ENCODE measurements at regions not wholly inside any gene's neighbourhood (a gene's known extent, or its start where the extent isn't known, plus 50 kb on each side); places are given as distances from the start of the nearest gene placed in this dataset.

DNA sequence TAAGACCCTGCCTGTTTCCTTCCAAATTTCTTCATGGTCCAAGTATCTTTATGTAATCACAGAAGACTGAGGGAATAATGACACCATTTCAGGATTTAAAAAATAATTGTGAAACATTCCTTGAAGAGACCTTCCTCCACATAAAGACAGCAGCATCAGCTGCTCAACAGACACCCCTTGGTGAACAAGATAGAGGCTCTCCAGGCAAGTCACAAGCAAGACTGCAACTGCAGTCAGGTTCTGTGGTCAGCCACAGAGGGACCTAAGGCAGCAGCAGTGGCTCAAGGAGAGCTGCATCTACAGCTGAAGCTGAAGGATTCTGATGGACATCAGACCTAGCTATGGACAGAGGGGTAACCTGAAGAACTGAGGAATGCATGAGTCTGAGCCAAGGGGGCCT is 97.2 kb upstream of the C3orf80 start:
- FAIRE-seq (no peak), DNase-seq (ENCODE audit: insufficient read length, low spot score) (no peak)
- TF ChIP-seq CTCF (IDR thresholded peaks at IDR 0.05; ENCODE audit: insufficient read depth, missing control alignments), result no peak

- no peak for DNase-seq (ENCODE audit: insufficient read length, low spot score)
- no peak for TF ChIP-seq CTCF (IDR thresholded peaks at IDR 0.05; ENCODE audit: insufficient read depth, missing control alignments)
- no peak for FAIRE-seq
Observed at GRCh38 chr3:160129459-160130061, 95.7 kb upstream of the C3orf80 start.

DNA sequence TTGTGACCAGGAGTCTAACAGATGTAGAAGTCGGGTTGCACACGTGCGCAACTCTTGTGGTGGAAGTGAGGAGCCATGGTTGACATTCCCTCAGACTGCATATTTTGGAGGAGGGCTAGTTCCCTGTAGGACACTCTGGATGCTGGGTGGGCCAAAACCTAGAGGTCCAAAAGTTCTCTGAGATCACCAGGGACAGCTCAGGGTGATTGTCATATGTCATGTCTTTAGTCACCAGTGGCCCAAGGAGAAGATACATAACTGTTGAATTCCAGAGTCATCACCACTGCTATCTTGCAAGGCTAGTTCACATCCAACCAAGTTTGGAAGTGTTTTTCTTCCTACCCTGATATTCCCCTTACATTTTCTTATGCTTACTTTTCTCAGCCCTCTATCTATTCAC is 95.2 kb upstream of the C3orf80 start:
- no peak for FAIRE-seq
- no peak for DNase-seq (ENCODE audit: insufficient read length, low spot score)

GRCh38 chr3:160130950-160131349 is 94.3 kb upstream of the C3orf80 start:
- TF ChIP-seq CTCF (IDR thresholded peaks at IDR 0.05; ENCODE audit: insufficient read depth, missing control alignments), result no peak
- no peak for DNase-seq (ENCODE audit: insufficient read length, low spot score)
- no peak for FAIRE-seq

More for the DNA sequence above, 95.2 kb upstream of the C3orf80 start:
- TF ChIP-seq CTCF (IDR thresholded peaks at IDR 0.05; ENCODE audit: insufficient read depth, missing control alignments), result no peak

DNA sequence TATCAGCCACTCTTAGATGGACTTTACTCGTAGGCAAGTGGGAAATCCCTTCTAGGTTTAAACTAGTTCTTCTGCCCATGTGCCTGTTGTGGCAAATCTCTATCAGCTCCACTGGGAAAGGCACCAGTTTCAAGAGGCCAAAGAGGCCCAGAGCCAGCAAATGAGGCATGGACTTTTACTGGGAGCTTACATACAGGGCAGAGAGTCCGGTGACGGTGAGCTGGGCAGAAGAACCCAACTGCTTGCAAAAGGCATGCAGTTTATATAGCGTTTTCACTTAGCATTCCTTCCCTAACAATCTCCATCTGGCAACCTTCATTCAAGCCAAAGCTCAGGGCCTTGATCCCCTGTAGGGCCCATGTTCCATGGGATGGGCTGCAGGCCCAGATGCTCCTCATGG is 93.0 kb upstream of the C3orf80 start:
- FAIRE-seq (no peak), DNase-seq (ENCODE audit: insufficient read length, low spot score) (no peak)
- TF ChIP-seq CTCF (IDR thresholded peaks at IDR 0.05; ENCODE audit: insufficient read depth, missing control alignments), result no peak

DNA sequence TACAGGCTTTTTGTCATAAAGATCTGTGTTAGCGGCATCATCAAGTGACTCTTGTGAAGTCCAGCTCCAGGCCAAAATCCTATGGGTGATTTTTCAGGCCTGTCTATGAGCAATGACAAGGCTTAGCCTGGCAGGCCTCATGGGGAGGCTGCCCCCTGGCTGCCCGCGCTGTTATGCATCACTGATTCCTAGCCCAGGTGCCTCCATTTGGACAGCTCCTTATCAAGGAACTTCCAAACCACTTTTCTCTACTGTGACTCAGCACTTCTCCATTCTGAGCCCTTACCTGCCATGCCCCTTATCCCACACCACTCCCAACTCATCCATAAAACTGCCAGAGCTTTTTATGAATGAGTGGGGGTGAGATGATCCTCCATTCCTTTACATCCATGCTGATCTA is 91.5 kb upstream of the C3orf80 start:
- FAIRE-seq, result no peak
- TF ChIP-seq CTCF (IDR thresholded peaks at IDR 0.05; ENCODE audit: insufficient read depth, missing control alignments), result no peak
- no peak for DNase-seq (ENCODE audit: insufficient read length, low spot score)

DNA sequence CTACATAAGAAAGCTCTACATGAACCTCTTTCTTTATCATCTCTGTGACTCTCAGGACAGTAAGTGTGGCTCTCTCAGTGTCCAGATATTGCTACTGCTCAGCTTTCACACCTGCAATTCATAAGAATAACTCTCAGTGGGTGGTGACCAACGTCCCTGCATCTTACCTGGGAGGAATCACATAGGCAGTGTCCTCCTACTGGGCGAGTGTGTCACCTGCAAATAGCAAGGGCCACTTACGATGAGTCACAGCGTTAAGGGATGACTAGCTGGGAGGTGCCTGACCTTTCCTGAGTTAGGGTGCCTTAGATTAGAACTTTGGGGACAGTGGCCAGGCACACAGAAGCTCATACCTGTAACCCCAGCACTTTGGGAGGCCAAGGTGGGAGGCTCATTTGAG is 90.8 kb upstream of the C3orf80 start:
- no peak for TF ChIP-seq CTCF (IDR thresholded peaks at IDR 0.05; ENCODE audit: insufficient read depth, missing control alignments)
- no peak for DNase-seq (ENCODE audit: insufficient read length, low spot score)
- no peak for FAIRE-seq
